ENCODE measurements at regions not wholly inside any gene's neighbourhood (a gene's known extent, or its start where the extent isn't known, plus 50 kb on each side); places are given as distances from the start of the nearest gene placed in this dataset.
A peak's percentile ranks its signal among the peaks of the same experiment; 100 is the strongest.

GRCh38 chr11:104490182-104490581 is 326.2 kb upstream of the PDGFD start:
- no peak for TF ChIP-seq CTCF (IDR thresholded peaks at IDR 0.05; ENCODE audit: insufficient read depth, low read depth, low read length)
- no peak for DNase-seq (ENCODE audit: low read depth)
- H3K4me3 ChIP-seq (ENCODE audit: low read depth, low read length), result no peak overlapping the region

DNA sequence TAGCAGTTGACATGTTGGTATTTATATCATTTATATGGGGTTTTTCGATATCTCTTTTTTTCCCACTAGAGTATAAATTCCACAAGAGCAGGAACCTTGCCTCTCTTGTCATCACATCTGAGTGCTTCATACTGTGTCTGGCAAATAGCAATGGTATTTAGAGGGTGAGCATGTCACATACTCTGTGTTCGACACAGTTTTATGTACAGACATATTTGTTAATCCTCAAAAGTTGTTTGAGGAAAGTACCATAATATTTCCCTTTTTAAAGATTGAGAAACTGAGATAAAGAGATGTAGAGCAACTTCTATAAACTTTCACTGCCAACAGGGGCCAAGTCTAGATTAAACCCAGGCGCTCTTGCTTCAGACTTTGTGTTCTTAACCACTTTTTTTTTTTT is 324.6 kb upstream of the PDGFD start:
- no peak for DNase-seq (ENCODE audit: low read depth)
- no peak for TF ChIP-seq CTCF (IDR thresholded peaks at IDR 0.05; ENCODE audit: insufficient read depth, low read depth, low read length)
- no peak overlapping the region for H3K4me3 ChIP-seq (ENCODE audit: low read depth, low read length)

GRCh38 chr11:104487046-104487806 is 323.3 kb upstream of the PDGFD start:
- H3K4me3 ChIP-seq (ENCODE audit: low read depth, low read length), result no peak overlapping the region
- no peak for TF ChIP-seq CTCF (IDR thresholded peaks at IDR 0.05; ENCODE audit: insufficient read depth, low read depth, low read length)
- DNase-seq (ENCODE audit: low read depth), result no peak

DNA sequence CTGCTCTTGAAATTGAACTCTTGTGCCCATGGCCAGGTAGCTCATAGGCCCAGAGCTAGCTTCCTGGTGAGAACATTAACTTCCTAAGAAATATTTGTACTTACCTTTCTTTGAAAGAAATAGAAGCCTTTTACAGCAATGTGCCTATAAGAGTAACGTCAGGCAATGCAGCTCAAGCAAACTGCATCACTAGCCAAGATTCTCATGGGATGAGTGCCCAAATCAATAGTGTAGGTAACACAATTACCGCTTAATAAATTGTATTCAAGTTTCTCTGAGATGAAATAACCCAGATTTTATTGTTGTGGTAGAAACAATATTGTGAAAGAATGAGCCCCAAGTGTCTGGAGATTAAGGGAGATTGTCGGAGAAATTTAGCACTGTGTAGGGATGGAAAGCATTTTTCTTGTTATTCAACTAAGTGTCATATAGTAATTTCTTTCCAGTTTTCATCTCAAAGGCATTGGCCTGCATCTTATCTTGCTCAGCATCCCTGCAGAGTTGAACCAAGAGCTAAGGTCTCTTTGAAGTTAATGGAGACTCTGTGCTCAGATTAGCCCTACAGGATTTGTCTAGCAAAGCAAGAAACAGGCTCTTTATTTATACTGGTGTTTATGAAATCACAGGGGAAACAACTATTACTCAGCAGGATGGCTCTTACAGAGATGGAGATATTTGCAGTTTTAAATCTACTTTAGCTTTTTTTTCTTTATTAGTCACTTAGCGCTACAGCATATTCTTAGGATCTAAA is 321.0 kb upstream of the PDGFD start:
- no peak for TF ChIP-seq CTCF (IDR thresholded peaks at IDR 0.05; ENCODE audit: insufficient read depth, low read depth, low read length)
- H3K4me3 ChIP-seq (ENCODE audit: low read depth, low read length), result no peak overlapping the region
- peak; percentile 8 for DNase-seq (ENCODE audit: low read depth)

- no peak for TF ChIP-seq CTCF (IDR thresholded peaks at IDR 0.05; ENCODE audit: insufficient read depth, low read depth, low read length)
- H3K4me3 ChIP-seq (ENCODE audit: low read depth, low read length), result no peak overlapping the region
- no peak for DNase-seq (ENCODE audit: low read depth)
These were observed 313.0 kb upstream of the PDGFD start for GRCh38 chr11:104476898-104477297.

DNA sequence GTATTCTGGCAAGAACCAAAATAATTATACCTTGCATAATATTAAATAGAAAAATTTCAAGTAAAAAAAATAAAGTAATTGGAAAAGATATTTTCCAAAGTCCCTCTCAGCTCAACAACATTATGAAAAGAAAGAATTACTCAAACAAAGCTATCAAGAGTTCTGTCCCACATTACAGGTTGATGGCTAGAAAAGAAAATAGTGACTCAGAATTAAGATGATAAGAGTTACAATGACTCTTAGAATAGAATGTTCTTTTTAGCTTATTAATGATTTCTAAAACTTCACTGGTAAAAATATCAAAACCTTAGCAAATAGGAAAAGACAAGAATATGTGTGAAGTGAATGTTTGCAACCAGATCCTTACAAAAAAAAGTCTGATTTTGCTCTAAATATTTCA is 312.5 kb upstream of the PDGFD start:
- no peak for TF ChIP-seq CTCF (IDR thresholded peaks at IDR 0.05; ENCODE audit: insufficient read depth, low read depth, low read length)
- no peak overlapping the region for H3K4me3 ChIP-seq (ENCODE audit: low read depth, low read length)
- DNase-seq (ENCODE audit: low read depth), result no peak

All from fibroblast of villous mesenchyme (primary cell).